HG02840 (cell line): ENCODE measurements at regions not wholly inside any gene's neighbourhood (a gene's known extent, or its start where the extent isn't known, plus 50 kb on each side); places are given as distances from the start of the nearest gene placed in this dataset.

Experiments used
- ATAC-seq: cut with Tn5 transposase; IDR thresholded peaks from one replicate; pipeline ENCODE4 v1.9.1; 2021; ENCODE audit warnings: mild to moderate bottlenecking, moderate library complexity, moderate number of reproducible peaks; ENCODE audit not compliant: unreplicated experiment, low FRiP score

DNA sequence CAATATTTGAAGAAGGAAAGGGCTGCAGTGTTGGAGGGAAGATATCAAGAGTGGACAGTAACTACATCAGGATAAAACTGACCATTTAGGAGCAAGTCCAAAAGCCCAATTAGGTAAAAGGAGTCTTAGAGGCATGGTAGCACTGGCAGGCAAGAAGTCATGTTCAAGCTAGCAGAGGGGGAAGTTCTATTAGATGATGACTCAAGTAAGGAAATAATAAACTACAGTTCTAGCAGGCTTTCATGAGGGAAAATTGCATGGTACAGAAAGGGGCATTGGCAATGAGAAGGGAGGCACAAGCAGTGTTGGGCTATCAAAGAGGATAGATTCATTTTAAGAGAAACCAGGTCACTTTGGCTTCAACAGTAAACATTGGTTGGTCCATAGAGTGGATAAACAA, 156.1 kb upstream of the PTPRK start:
- ATAC-seq, result no peak

GRCh38 chr6:128672023-128672422, 151.6 kb upstream of the PTPRK start:
- no peak for ATAC-seq

DNA sequence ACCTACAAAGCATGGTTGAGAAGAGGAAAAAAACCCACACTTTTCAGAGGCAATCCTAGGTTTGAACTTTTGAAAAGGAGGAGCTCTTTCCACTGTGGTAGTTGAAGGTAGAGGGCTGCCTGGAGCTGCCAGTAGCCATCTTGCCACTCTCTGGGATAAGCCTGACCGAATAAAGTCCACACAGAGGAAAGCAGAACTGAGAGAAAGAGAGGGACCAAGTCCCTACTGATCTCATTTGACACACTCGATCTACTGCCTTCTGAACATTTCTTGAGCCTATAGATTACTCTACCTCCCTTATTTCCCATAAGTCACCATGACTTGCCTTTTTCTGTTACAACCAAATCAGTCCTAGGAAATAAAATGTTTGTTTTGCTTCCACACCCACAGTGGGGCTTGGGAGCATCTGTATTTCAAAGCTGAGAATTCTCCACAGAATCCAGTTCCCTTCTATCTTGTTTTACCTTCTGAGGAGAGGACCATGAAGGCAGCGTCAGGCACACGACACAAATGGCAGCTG, 147.0 kb upstream of the PTPRK start:
- ATAC-seq, result no peak

GRCh38 chr6:128666405-128666804, 146.0 kb upstream of the PTPRK start:
- no peak for ATAC-seq

DNA sequence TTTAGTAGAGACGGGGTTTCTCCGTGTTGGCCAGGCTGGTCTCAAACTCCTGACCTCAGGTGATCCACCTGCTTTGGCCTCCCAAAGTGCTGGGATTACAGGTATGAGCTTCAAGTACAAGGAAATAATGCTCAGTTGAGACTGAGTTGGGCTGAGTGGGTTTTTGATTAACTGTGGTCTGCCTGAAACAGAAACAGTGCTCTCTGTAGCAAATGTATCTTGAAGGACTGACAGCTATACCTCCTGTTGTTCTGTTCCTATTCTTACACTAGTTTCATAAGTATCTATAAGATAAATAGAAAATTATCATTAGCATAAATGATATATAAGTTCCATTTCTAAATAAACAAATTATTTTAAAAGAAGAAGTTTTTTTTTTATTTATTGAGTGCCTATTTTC, 142.8 kb upstream of the PTPRK start:
- ATAC-seq, result peak; percentile 53

- ATAC-seq, result no peak
Observed at GRCh38 chr6:128659878-128660622, 139.7 kb upstream of the PTPRK start.

DNA sequence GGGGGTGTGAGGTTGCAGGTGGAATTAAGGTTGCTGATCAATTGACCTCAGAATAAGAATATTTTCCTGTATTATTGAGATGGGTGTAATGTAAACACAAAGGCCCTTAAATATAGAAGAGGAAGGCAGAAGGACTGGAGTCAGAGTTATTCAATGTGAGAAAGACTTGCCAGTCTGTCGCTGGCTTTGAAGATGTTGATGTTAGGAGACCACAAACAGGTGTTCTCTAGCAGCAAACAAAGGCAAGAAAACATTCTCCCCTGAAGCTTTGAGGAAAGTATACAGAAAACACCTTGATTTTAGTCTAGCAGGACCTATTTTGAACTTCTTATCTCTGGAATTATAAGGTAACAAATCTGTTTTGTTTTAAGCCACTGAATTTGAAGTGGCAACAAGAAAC, 138.9 kb upstream of the PTPRK start:
- ATAC-seq, result no peak

DNA sequence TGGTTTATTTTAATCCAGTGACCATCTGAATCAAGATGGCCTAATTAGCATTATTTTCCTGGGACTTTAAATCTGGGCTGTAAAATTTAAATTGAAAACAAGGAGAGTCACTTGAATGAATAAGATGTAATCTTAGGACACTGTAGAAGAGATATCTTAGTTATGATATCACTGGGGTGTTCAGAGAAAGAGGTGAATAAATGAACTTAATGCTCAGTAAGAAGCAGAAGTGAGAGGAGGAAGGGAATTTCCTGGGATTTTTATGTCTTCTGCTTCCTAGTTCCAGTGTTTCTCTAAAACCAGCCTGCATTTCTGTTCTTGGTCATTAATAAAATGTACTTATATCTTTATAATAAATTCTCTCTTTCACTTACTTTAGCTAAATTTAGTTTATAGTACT, 136.8 kb upstream of the PTPRK start:
- no peak for ATAC-seq

GRCh38 chr6:128655978-128656498, 135.6 kb upstream of the PTPRK start:
- peak; percentile 46 for ATAC-seq

DNA sequence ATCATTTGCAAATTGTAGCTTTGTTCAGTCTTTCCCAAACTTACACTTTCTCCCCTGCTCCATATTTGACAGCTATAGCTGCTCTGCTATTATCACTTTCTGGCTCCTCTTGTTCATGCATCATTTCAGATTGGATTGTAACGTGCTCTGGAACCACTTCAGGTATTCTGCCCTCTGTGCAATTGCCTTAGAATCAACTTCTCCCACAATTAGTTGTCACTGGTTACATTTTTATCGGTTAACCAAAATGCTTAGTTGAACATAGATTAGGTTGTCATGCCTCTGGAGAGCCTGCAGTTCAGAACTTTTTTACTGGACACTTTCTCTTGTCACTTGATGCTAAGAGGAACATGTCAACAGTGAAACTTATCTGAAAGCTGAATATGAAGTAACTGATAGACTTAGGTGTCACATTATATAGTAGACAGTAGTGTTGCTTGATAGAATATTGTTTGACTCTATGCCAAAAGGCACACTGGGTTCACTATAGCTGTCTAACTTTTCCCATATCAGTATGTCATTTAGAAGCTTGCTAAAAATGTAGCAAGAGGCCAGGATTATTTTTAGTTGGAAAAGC, 127.7 kb upstream of the PTPRK start:
- ATAC-seq, result no peak

GRCh38 chr6:128642132-128642531, 121.7 kb upstream of the PTPRK start:
- ATAC-seq, result no peak

- no peak for ATAC-seq
Observed at GRCh38 chr6:128641703-128642102, 121.3 kb upstream of the PTPRK start.

- no peak for ATAC-seq
Observed at GRCh38 chr6:128638817-128639216, 118.4 kb upstream of the PTPRK start.

DNA sequence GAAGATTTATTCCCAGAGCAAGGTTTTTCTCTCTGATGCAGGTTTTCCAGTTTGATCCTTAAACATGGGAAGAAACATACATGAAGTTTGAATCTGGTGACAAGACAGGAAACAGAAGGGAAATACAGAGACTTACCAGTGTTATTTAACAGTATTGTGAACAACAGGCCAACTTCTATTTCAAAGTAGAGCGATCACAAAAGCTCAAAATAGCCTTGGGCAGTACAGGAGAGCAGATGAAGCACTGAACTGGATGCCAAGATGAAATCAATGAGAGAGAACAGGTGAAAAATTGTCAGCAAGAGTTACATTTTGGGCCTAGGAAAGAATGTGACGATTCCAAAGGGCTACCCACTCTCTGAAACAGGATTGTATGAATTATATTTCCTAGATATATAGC, 114.8 kb upstream of the PTPRK start:
- ATAC-seq, result no peak

GRCh38 chr6:128632131-128632530, 111.7 kb upstream of the PTPRK start:
- no peak for ATAC-seq

GRCh38 chr6:128631031-128631430, 110.6 kb upstream of the PTPRK start:
- ATAC-seq, result no peak

- no peak for ATAC-seq
Observed at GRCh38 chr6:128630213-128630612, 109.8 kb upstream of the PTPRK start.

DNA sequence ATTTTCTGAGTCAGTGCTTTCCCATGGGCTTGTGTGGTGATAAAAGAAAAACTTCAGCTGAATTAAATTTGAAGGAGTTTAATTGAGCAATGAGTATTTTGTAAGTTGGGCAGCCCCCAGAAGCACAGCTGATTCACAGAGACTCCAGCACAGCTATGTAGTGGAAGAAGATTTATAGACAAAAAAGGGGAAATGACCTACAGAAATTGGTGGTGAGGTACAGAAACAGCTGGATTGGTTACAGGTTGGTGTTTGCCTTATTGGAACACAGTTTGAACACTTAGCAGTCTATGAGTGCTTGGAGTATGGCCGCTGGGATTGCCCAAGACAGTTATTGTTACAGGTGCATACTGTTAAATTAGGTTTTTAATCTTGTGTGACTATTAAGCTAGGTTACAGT, 96.9 kb upstream of the PTPRK start:
- ATAC-seq, result no peak

GRCh38 chr6:128616342-128616741, 95.9 kb upstream of the PTPRK start:
- no peak for ATAC-seq

- peak; percentile 69 for ATAC-seq
Observed at GRCh38 chr6:128606611-128607010, 86.2 kb upstream of the PTPRK start.

GRCh38 chr6:128605961-128606360, 85.6 kb upstream of the PTPRK start:
- ATAC-seq, result no peak

GRCh38 chr6:128601060-128601459, 80.7 kb upstream of the PTPRK start:
- ATAC-seq, result no peak
